HFFc6 (cell line): ENCODE measurements at regions not wholly inside any gene's neighbourhood (a gene's known extent, or its start where the extent isn't known, plus 50 kb on each side); places are given as distances from the start of the nearest gene placed in this dataset.

Experiments
- DNase-seq: peaks from one replicate; pipeline ENCODE4 v3.0.0-alpha.2; 2018
- H3K27ac Mint-ChIP-seq: 2 replicates; pipeline ENCODE4 v1.8.0; 2020; ENCODE audit warnings: mild to moderate bottlenecking, mixed read lengths
- H3K27me3 Mint-ChIP-seq: 2 replicates; pipeline ENCODE4 v1.8.0; 2021; ENCODE audit warnings: mild to moderate bottlenecking, moderate library complexity, mixed read lengths; ENCODE audit not compliant: insufficient read depth
- H3K36me3 Mint-ChIP-seq: 2 replicates; pipeline ENCODE4 v1.8.0; 2021; ENCODE audit warnings: low read depth, mixed read lengths
- H3K4me1 Mint-ChIP-seq: 2 replicates; pipeline ENCODE4 v1.8.0; 2020; ENCODE audit warnings: low read depth, mixed read lengths
- H3K4me3 Mint-ChIP-seq: 2 replicates; pipeline ENCODE4 v1.8.0; 2020; ENCODE audit warnings: mild to moderate bottlenecking, moderate library complexity, mixed read lengths
- H3K9me3 Mint-ChIP-seq: 2 replicates; pipeline ENCODE4 v1.8.0; 2020; ENCODE audit warnings: mild to moderate bottlenecking, mixed read lengths
- TF ChIP-seq, protein P1 (sequence below): fragments of 200-600 bp; sonication (generic); IDR thresholded peaks from 2 replicates; pipeline ENCODE4 v1.5.0; 2021; ENCODE audit warnings: antibody characterized with exemption, mild to moderate bottlenecking

DNA sequence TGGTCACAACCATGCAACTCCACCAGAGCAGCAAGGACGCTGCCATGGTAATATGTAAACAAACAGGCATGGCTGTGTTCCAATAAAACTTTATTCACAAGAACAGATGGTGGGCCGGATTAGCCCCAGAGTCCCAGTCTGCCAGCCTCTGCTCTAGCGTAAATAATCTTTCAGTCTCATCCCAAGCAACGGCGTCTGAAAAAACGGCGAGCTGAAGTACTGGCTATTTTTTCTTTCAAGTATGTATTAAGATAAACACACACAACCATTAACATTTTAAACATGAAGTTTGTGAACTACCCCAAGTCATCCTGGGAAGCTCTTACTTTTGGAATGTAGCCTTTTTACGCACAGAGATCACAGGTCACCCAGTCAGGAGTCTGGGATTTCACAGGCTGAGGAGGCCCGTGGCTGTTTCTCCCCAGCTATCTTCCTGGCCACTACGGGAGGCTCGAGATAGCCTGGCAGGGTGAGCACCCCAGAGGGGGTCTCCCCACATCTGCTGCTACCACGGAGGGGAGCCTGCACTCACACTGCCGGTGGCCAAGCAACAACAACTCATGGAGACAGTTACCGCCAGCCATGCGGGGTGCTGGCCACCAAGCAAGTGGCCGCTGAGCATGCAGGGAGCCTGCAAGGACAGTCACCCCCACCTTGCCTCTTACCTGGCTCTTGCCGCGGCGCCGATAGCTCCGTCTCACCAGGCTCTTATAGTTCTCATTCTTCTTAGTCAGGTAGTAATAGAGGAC lies 124.6 kb downstream of the RFLNA start:
- H3K4me1 Mint-ChIP-seq = peaks cover 33% of the 10 kb centered on the region
- no peaks in the 10 kb centered on the region for H3K9me3 Mint-ChIP-seq
- TF ChIP-seq, protein P1, sequence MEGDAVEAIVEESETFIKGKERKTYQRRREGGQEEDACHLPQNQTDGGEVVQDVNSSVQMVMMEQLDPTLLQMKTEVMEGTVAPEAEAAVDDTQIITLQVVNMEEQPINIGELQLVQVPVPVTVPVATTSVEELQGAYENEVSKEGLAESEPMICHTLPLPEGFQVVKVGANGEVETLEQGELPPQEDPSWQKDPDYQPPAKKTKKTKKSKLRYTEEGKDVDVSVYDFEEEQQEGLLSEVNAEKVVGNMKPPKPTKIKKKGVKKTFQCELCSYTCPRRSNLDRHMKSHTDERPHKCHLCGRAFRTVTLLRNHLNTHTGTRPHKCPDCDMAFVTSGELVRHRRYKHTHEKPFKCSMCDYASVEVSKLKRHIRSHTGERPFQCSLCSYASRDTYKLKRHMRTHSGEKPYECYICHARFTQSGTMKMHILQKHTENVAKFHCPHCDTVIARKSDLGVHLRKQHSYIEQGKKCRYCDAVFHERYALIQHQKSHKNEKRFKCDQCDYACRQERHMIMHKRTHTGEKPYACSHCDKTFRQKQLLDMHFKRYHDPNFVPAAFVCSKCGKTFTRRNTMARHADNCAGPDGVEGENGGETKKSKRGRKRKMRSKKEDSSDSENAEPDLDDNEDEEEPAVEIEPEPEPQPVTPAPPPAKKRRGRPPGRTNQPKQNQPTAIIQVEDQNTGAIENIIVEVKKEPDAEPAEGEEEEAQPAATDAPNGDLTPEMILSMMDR = no peak
- no peak for DNase-seq
- no peak overlapping the region for H3K27ac Mint-ChIP-seq
- H3K36me3 Mint-ChIP-seq = peaks cover 35% of the 10 kb centered on the region
- peaks cover 7% of the 10 kb centered on the region for H3K27me3 Mint-ChIP-seq
- no peak overlapping the region for H3K4me3 Mint-ChIP-seq

DNA sequence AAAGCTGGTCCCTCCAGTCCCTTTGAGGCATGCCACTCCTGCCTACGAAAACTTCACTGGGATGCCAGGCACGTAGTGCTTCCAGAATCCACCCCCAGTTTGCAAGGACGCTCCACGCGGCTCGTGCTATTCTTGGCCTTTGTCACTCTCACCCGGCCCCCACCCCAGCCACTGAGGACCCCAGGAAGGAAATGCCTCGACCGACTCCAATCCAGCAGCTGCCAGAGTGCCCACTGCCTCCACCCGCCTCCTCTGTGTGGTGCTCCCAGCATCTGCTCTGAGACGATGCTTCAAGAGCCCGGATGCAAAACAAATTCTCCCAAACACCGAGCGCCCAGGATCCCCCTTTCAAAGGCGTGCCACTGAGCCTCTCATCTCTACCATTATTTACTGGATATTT lies 123.9 kb downstream of the RFLNA start:
- no peak for DNase-seq
- peaks cover 7% of the 10 kb centered on the region for H3K27me3 Mint-ChIP-seq
- H3K4me3 Mint-ChIP-seq = no peak overlapping the region
- H3K9me3 Mint-ChIP-seq = no peaks in the 10 kb centered on the region
- TF ChIP-seq, protein P1 = no peak
- H3K4me1 Mint-ChIP-seq = peaks cover 26% of the 10 kb centered on the region
- peaks cover 35% of the 10 kb centered on the region for H3K36me3 Mint-ChIP-seq
- peak overlapping the region; percentile 10; the same call in 1 of the 2 replicates for H3K27ac Mint-ChIP-seq

DNA sequence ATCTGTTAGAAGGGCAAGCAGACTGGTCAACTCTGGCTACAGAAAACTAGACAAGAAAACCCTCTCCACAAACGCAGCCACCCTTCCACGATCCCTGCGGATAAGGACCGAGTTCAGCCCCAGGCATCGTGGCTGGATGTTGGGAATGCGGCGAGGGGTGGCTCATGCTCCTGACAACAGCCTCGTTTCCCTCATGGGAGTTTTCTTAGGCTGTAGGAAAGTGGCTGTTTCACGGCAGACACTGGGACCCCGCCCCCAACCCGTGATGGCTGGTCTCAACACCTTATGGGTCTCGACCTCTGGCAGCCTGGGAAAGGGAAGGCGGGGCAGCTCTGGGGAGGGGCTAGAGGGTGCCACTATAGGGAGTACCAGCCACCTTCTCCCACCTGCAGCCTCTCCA lies 123.3 kb downstream of the RFLNA start:
- no peak for DNase-seq
- H3K36me3 Mint-ChIP-seq = peaks cover 35% of the 10 kb centered on the region
- TF ChIP-seq, protein P1 = no peak
- no peak overlapping the region for H3K27ac Mint-ChIP-seq
- no peak overlapping the region for H3K4me3 Mint-ChIP-seq
- H3K27me3 Mint-ChIP-seq = peaks cover 5% of the 10 kb centered on the region
- H3K4me1 Mint-ChIP-seq = peaks cover 20% of the 10 kb centered on the region
- no peaks in the 10 kb centered on the region for H3K9me3 Mint-ChIP-seq

DNA sequence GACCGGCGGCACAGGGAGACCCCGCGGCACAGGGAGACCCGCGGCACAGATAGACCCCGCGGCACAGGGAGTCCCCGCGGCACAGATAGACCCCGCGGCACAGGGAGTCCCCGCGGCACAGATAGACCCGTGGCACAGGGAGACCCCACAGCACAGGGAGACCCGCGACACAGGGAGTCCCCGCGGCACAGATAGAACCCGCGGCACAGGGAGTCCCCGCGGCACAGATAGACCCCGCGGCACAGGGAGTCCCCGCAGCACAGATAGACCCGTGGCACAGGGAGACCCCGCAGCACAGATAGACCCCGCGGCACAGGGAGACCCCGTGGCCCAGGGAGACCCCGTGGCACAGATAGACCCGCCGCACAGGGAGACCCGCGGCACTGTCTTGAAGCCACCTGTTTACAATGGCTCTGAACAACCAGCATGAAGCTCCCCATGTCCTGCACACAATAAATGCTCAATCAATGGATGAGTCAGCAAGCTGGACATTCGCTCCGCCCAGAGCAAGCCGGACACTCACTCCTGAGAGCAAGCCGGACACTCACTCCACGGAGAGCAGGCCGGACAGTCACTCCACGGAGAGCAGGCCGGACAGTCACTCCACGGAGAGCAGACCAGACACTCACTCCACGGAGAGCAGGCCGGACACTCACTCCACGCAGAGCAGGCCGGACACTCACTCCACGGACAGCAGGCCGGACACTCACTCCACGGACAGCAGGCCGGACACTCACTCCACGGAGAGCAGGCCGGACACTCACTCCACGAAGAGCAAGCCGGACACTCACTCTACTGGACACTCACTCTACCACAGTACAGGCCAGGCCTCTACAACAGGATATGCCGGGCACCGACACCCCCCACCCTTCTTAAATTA lies 121.9 kb downstream of the RFLNA start:
- Mint-ChIP-seq H3K27me3 (peaks cover 5% of the 10 kb centered on the region), H3K36me3 (peaks cover 35% of the 10 kb centered on the region), H3K27ac (no peak overlapping the region), H3K9me3 (no peaks in the 10 kb centered on the region), H3K4me3 (no peak overlapping the region), H3K4me1 (peaks cover 21% of the 10 kb centered on the region)
- TF ChIP-seq, protein P1 = no peak
- no peak for DNase-seq

DNA sequence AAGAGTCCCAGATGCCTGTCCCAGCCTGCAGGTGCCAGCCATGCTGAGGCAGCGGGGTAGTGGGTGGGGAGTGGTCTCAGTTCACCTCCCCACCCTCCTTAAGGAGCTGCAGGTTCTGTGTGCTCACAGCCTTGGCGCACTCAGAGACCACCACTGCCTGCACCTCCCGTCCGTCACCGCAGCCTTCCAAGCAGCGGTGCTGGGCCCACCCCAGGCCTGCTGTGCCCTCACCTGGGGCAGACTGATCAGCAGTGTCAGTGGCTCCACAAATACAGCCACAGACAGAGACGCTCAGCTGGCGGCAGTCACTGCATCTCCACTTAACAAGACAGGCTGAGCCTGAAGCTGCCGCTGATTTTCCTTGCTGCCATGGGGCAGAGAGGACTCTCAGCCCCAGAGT lies 120.2 kb downstream of the RFLNA start:
- H3K4me3 Mint-ChIP-seq = no peak overlapping the region
- H3K27me3 Mint-ChIP-seq = peaks cover 3% of the 10 kb centered on the region
- H3K27ac Mint-ChIP-seq = no peak overlapping the region
- no peak for DNase-seq
- peaks cover 37% of the 10 kb centered on the region for H3K4me1 Mint-ChIP-seq
- H3K36me3 Mint-ChIP-seq = peaks cover 28% of the 10 kb centered on the region
- TF ChIP-seq, protein P1 = no peak
- no peaks in the 10 kb centered on the region for H3K9me3 Mint-ChIP-seq
